Jurkat, Clone E6-1 (cell line): ENCODE measurements at regions not wholly inside any gene's neighbourhood (a gene's known extent, or its start where the extent isn't known, plus 50 kb on each side); places are given as distances from the start of the nearest gene placed in this dataset.

Experiments used
- DNase-seq: peaks from one replicate; pipeline ENCODE4 v3.0.0-alpha.2; 2011; ENCODE audit warnings: low read depth, low spot score
- H3K4me3 ChIP-seq: 2 replicates; pipeline ENCODE4 v1.5.1; 2011; ENCODE audit warnings: mild to moderate bottlenecking, low read length, control low read depth, moderate library complexity

GRCh38 chr13:107234319-107235073, 666.6 kb upstream of the ARGLU1 start:
- DNase-seq, result no peak
- H3K4me3 ChIP-seq, result no peak overlapping the region

- no peak overlapping the region for H3K4me3 ChIP-seq
- no peak for DNase-seq
These were observed 665.6 kb upstream of the ARGLU1 start for GRCh38 chr13:107233541-107233940.

- H3K4me3 ChIP-seq, result no peak overlapping the region
- DNase-seq, result no peak
These were observed 664.0 kb upstream of the ARGLU1 start for GRCh38 chr13:107231944-107232343.

GRCh38 chr13:107223867-107224266, 655.9 kb upstream of the ARGLU1 start:
- no peak overlapping the region for H3K4me3 ChIP-seq
- DNase-seq, result no peak

- no peak for DNase-seq
- no peak overlapping the region for H3K4me3 ChIP-seq
These were observed 654.7 kb upstream of the ARGLU1 start for GRCh38 chr13:107222597-107222996.

GRCh38 chr13:107220245-107220644, 652.3 kb upstream of the ARGLU1 start:
- H3K4me3 ChIP-seq, result no peak overlapping the region
- no peak for DNase-seq

- DNase-seq, result no peak
- no peak overlapping the region for H3K4me3 ChIP-seq
These were observed 649.3 kb upstream of the ARGLU1 start for GRCh38 chr13:107217251-107217650.

- DNase-seq, result no peak
- H3K4me3 ChIP-seq, result no peak overlapping the region
These were observed 648.3 kb upstream of the ARGLU1 start for GRCh38 chr13:107216046-107216755.

- no peak overlapping the region for H3K4me3 ChIP-seq
- peak; percentile 49 for DNase-seq
These were observed 643.1 kb upstream of the ARGLU1 start for GRCh38 chr13:107211073-107211472.

GRCh38 chr13:107210723-107211030, 642.7 kb upstream of the ARGLU1 start:
- no peak overlapping the region for H3K4me3 ChIP-seq
- no peak for DNase-seq

- DNase-seq, result no peak
- no peak overlapping the region for H3K4me3 ChIP-seq
These were observed 642.1 kb upstream of the ARGLU1 start for GRCh38 chr13:107209824-107210722.

GRCh38 chr13:107208889-107209288, 641.0 kb upstream of the ARGLU1 start:
- no peak overlapping the region for H3K4me3 ChIP-seq
- no peak for DNase-seq

- no peak overlapping the region for H3K4me3 ChIP-seq
- DNase-seq, result peak; percentile 21
These were observed 637.6 kb upstream of the ARGLU1 start for GRCh38 chr13:107205318-107206104.

- DNase-seq, result no peak
- no peak overlapping the region for H3K4me3 ChIP-seq
These were observed 635.4 kb upstream of the ARGLU1 start for GRCh38 chr13:107203146-107203847.

GRCh38 chr13:107202371-107203023, 634.6 kb upstream of the ARGLU1 start:
- DNase-seq, result no peak
- H3K4me3 ChIP-seq, result no peak overlapping the region

GRCh38 chr13:107200491-107200890, 632.6 kb upstream of the ARGLU1 start:
- no peak for DNase-seq

GRCh38 chr13:107192289-107192688, 624.4 kb upstream of the ARGLU1 start:
- H3K4me3 ChIP-seq, result no peak overlapping the region
- DNase-seq, result no peak

More at GRCh38 chr13:107200491-107200890, 632.6 kb upstream of the ARGLU1 start:
- no peak overlapping the region for H3K4me3 ChIP-seq

- DNase-seq, result no peak
- no peak overlapping the region for H3K4me3 ChIP-seq
These were observed 622.1 kb upstream of the ARGLU1 start for GRCh38 chr13:107190065-107190464.
